HG02981 (cell line): ENCODE measurements at regions not wholly inside any gene's neighbourhood (a gene's known extent, or its start where the extent isn't known, plus 50 kb on each side); places are given as distances from the start of the nearest gene placed in this dataset.
A peak's percentile ranks its signal among the peaks of the same experiment; 100 is the strongest.
"Not testable (repeated sequence)": the region's sequence is repeated elsewhere in the genome, so short reads cannot be mapped to it uniquely, and the experiment has no call there.

Experiments
- ATAC-seq: cut with Tn5 transposase; IDR thresholded peaks from one replicate; pipeline ENCODE4 v1.9.1; 2021; ENCODE audit warnings: mild to moderate bottlenecking, moderate library complexity; ENCODE audit not compliant: unreplicated experiment

- ATAC-seq, result not testable (repeated sequence)
Observed at GRCh38 chr1:120240181-120240580, 63.9 kb upstream of the SEC22B start.

GRCh38 chr1:120239351-120239750, 63.0 kb upstream of the SEC22B start:
- not testable (repeated sequence) for ATAC-seq

- ATAC-seq, result not testable (repeated sequence)
Observed at GRCh38 chr1:120238867-120239266, 62.5 kb upstream of the SEC22B start.

GRCh38 chr1:120233661-120234018, 57.3 kb upstream of the SEC22B start:
- ATAC-seq, result not testable (repeated sequence)

- peak; percentile 51 for ATAC-seq
Observed at GRCh38 chr1:120232834-120233660, 56.7 kb upstream of the SEC22B start.

- not testable (repeated sequence) for ATAC-seq
Observed at GRCh38 chr1:120229835-120230234, 53.5 kb upstream of the SEC22B start.
